ENCODE measurements at regions not wholly inside any gene's neighbourhood (a gene's known extent, or its start where the extent isn't known, plus 50 kb on each side); places are given as distances from the start of the nearest gene placed in this dataset.

- TF ChIP-seq CTCF (IDR thresholded peaks at IDR 0.05) (no peak), EP300 (IDR thresholded peaks at IDR 0.05) (no peak)
Observed at GRCh38 chr4:17362430-17362829, 149.5 kb downstream of the QDPR start.

Data from suprapubic skin (tissue), 3 donors.